Mesothelial cell of epicardium (in vitro differentiated cells): ENCODE measurements at regions not wholly inside any gene's neighbourhood (a gene's known extent, or its start where the extent isn't known, plus 50 kb on each side); places are given as distances from the start of the nearest gene placed in this dataset.
"Not testable (repeated sequence)": the region's sequence is repeated elsewhere in the genome, so short reads cannot be mapped to it uniquely, and the experiment has no call there.

ENCODE experiments used
- DNase-seq, 2 experiments: peaks; one replicate each; pipeline ENCODE4 v3.0.0; 2021; ENCODE audit warnings: low spot score in 2 of 2; ENCODE audit not compliant: unreplicated experiment in 2 of 2
- H3K27ac Mint-ChIP-seq: 2 replicates; pipeline ENCODE4 v1.8.0; 2021; ENCODE audit warnings: mixed read lengths
- H3K27me3 Mint-ChIP-seq: 2 replicates; pipeline ENCODE4 v1.8.0; 2021; ENCODE audit warnings: low read depth, mixed read lengths
- H3K36me3 Mint-ChIP-seq: 2 replicates; pipeline ENCODE4 v1.8.0; 2021; ENCODE audit warnings: mixed read lengths
- H3K4me1 Mint-ChIP-seq: 2 replicates; pipeline ENCODE4 v1.8.0; 2021; ENCODE audit warnings: mixed read lengths
- H3K4me3 Mint-ChIP-seq: 2 replicates; pipeline ENCODE4 v1.8.0; 2021; ENCODE audit warnings: mild to moderate bottlenecking, moderate library complexity, mixed read lengths
- H3K9me3 Mint-ChIP-seq: 2 replicates; pipeline ENCODE4 v1.8.0; 2021; ENCODE audit warnings: mixed read lengths
- TF ChIP-seq, protein P1 (sequence below): fragments of 200-600 bp; sonication (generic); IDR thresholded peaks from one replicate; pipeline ENCODE4 v1.5.0; 2021; ENCODE audit warnings: antibody characterized with exemption; ENCODE audit not compliant: unreplicated experiment

DNA sequence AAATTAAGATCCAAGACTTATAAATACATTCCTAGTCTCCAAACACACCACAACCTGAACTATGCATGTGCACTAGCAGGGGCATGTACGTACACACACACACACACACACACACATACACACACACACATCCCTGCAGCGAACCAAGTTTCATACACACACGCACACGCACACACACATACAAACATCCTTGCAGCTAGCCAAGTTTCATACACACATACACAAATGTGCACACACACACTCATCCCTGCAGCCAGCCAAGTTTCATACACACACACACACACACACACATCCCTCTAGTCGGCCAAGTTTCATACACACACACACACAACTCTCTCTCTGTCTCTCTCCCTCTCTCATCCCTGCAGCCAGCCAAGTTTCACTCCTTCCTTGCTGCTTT is 82.7 kb upstream of the WIPF3 start:
- Mint-ChIP-seq H3K4me1 (peaks cover 22% of the 10 kb centered on the region), H3K36me3 (peaks cover under 1% of the 10 kb centered on the region), H3K27ac (peak overlapping the region; percentile 74), H3K9me3 (peaks cover 22% of the 10 kb centered on the region), H3K27me3 (no peaks in the 10 kb centered on the region), H3K4me3 (no peak overlapping the region)
- TF ChIP-seq, protein P1, sequence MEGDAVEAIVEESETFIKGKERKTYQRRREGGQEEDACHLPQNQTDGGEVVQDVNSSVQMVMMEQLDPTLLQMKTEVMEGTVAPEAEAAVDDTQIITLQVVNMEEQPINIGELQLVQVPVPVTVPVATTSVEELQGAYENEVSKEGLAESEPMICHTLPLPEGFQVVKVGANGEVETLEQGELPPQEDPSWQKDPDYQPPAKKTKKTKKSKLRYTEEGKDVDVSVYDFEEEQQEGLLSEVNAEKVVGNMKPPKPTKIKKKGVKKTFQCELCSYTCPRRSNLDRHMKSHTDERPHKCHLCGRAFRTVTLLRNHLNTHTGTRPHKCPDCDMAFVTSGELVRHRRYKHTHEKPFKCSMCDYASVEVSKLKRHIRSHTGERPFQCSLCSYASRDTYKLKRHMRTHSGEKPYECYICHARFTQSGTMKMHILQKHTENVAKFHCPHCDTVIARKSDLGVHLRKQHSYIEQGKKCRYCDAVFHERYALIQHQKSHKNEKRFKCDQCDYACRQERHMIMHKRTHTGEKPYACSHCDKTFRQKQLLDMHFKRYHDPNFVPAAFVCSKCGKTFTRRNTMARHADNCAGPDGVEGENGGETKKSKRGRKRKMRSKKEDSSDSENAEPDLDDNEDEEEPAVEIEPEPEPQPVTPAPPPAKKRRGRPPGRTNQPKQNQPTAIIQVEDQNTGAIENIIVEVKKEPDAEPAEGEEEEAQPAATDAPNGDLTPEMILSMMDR = no peak
- DNase-seq = no peak

DNA sequence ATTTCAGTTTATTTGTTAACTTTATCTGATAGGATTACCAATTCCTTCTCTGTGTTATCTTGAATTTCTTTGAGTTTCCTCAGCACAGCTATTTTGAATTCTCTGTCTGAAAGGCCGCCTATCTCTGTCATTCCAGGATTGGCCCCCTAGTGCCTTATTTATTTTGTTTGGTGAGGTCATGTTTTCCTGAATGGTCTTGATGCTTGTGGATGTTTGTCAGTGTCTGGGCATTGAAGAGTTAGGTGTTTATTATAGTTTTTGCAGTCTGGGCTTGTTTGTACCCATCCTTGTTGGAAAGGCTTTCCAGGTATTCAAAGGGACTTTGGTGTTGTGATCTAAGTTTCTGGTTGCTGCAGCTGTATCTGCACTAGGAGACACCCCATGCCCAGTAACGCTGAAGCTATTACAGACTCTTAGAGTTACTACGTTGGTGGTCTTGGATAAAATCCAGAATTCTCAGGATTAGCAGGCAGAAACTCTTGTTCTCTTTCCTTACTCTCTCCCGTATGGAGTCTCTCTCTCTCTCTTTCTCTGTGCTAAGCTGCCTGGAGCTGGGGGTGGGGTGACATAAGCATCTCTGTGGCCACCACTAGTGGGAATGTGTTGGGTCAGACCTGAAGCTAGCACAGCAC is 76.7 kb upstream of the WIPF3 start:
- H3K27me3 Mint-ChIP-seq, DNase-seq, H3K4me3 Mint-ChIP-seq, H3K4me1 Mint-ChIP-seq, H3K36me3 Mint-ChIP-seq, H3K27ac Mint-ChIP-seq: not testable (repeated sequence)
- peaks cover 36% of the 10 kb centered on the region for H3K9me3 Mint-ChIP-seq

DNA sequence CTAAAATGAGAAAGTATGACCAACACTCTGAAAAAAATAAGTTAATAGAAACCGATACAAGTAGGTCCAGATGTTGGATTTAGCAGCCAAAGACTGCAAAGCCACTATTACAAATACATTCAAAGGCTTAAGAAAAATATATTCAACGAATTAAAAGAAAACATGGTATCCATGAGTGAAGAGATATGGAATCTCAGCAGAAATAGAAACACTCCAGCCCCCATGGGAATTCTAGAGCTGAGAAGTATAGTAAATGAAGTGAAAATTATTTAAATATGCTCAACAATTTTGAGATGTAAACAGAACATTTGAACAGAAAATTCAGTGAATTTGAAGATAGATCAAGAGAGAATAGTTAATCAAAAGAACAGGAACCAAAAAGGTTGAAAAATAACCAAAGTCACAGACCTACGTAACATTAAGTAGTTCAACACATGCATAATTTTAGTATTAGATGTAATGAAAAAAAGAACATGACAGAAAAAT is 72.0 kb upstream of the WIPF3 start:
- Mint-ChIP-seq H3K27ac (no peak overlapping the region), H3K36me3 (no peaks in the 10 kb centered on the region), H3K27me3 (no peaks in the 10 kb centered on the region), H3K4me3 (no peak overlapping the region), H3K9me3 (peaks cover 7% of the 10 kb centered on the region), H3K4me1 (peaks cover 3% of the 10 kb centered on the region)
- DNase-seq = no peak
- TF ChIP-seq, protein P1 = no peak

DNA sequence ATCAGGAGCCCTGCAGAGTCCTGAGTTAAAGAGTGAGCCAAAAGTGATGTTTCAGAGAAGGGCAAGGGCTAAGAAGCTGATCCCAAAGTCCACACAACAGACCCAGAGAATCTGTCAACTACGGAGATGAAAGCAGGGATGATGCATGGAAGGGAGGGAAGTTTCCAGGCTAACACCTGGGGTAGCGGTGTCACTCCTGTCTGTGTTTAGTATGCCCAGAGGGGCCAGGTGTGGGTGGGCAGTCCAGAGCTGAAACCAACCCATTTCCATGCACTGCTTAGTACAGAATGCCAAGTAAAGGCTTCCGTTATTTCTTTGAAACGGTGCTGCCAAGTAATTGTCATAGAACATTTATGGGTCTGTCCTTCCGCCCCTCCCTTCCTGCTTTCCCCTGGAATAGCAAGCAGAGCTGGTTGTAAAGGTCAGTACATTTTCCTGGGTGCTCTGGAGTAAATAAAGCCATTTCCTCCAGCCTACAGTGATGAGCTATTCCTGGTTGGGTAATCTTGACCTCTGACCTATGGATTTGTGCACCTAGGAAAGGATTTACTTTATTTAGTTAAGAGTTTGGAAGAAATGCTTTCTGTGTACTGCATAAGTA is 58.6 kb upstream of the WIPF3 start:
- not testable (repeated sequence) for DNase-seq, H3K9me3 Mint-ChIP-seq, H3K36me3 Mint-ChIP-seq, H3K4me3 Mint-ChIP-seq, H3K27me3 Mint-ChIP-seq, H3K27ac Mint-ChIP-seq
- H3K4me1 Mint-ChIP-seq = peaks cover 14% of the 10 kb centered on the region

DNA sequence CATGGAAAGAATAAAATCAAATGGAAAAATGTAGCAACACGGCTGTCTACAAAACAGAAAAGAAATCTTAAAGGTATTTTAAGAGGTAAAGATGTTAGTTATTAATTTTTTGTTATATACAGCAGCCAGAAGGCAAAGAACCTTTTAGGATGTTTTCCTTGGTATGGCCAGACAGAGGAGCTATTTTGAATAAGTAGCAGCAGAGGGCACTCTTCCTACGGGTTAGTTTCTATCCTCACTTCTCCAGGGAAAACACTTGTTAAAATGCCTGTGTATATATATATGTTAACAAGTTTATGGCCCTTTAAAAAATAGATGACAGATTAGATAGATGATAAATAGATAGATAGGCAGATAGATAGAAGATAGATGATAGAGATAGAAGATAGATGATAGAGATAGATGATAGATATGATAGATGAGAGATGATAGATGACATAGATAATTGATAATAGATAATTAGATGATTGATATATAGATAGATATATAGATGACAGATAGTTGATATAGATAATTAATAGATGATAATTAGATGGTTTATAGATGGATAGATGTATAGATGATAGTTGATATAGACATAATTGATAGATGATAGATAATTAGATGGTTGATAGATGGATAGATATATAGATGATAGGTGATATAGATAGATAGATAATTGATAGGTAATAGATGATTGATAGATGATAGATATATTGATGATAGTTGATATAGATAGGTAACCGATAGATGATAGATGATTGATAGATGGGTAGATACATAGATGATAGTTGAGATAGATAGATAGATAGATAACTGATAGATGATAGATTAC is 57.8 kb upstream of the WIPF3 start:
- TF ChIP-seq, protein P1 = no peak
- Mint-ChIP-seq H3K27ac (no peak overlapping the region), H3K36me3 (no peaks in the 10 kb centered on the region), H3K9me3 (no peaks in the 10 kb centered on the region), H3K4me3 (no peak overlapping the region), H3K27me3 (no peaks in the 10 kb centered on the region), H3K4me1 (peaks cover 14% of the 10 kb centered on the region)
- DNase-seq = no peak

DNA sequence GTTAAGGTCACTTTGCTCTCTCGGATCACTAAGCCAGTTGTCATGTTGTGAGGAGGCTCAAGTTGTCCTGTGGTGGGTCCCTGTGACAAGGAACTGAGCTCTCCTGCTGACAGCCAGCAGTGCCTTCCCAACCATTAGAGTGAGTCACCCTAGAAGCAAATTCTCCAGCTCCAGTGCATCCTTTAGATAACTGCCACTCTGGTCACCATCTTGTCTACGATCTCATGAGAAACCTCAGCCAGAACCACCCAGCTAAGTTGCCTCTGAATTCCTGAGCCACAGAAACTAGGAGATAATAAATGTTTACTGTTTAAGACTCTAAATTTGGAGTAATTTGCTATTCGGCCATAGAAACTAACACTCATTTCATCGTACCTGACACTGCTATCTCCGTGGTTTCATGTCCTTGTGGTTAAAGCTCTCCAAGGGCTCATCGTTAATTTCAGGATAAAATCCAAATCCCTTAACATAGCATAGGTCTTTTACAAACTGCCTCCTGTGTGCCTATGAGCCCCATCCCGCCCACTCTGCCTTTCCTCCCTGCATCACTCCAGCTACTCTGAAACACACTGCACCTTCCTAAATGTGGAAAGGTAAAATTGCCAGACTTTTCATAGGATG is 56.5 kb upstream of the WIPF3 start:
- TF ChIP-seq, protein P1 = no peak
- no peak overlapping the region for H3K4me3 Mint-ChIP-seq
- no peaks in the 10 kb centered on the region for H3K36me3 Mint-ChIP-seq
- H3K27ac Mint-ChIP-seq = no peak overlapping the region
- H3K27me3 Mint-ChIP-seq = no peaks in the 10 kb centered on the region
- DNase-seq = no peak
- H3K4me1 Mint-ChIP-seq = peaks cover 15% of the 10 kb centered on the region
- H3K9me3 Mint-ChIP-seq = no peaks in the 10 kb centered on the region

DNA sequence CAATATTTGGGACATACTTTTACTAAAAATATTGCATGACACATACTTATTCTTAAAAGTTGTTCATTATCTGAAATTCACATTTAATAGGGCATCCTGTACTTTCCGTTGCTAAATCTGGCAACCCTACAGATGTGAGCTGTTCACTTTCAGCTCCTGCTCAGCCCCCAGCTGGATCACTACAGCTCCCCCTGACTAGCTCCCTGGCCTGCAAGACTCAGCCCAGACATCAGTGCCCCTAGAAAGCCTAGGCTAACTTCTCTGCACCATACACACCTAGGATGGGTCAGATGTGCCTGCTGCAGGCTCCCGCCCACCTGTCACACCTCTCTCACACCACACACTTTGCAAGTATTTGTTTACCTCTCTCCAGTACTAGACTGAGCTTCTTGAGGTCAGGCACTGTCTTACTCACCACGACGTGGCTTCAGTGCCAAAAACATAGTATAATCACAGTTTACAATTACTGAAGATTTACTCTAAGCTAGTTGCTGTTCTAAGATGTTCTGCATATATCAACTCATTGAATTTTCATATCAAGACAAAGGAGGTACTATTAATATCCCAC is 55.9 kb upstream of the WIPF3 start:
- H3K4me3 Mint-ChIP-seq, DNase-seq, H3K27me3 Mint-ChIP-seq, H3K36me3 Mint-ChIP-seq, H3K9me3 Mint-ChIP-seq, H3K27ac Mint-ChIP-seq: not testable (repeated sequence)
- peaks cover 20% of the 10 kb centered on the region for H3K4me1 Mint-ChIP-seq

DNA sequence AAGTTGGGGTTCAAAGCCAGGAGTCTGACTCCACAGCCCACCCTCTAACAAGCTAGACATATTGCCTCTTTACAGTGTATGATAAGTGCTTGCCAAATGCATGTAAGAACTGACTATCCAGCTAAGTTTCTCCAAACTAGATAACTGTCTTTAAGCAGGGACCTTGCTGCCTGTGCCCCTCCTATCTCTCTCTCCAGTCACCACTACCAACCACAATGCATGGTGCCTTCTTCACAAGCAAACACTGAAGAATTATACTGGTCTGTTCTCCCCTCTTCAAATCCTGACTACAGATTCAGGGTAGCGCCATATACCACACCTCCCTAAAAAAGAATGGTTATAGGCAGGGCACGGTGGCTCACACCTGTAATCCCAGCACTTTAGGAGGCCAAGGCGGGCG is 55.3 kb upstream of the WIPF3 start:
- not testable (repeated sequence) for H3K9me3 Mint-ChIP-seq, H3K27me3 Mint-ChIP-seq

More for the DNA sequence above, 55.3 kb upstream of the WIPF3 start:
- peaks cover 20% of the 10 kb centered on the region for H3K4me1 Mint-ChIP-seq
- not testable (repeated sequence) for H3K27ac Mint-ChIP-seq, H3K4me3 Mint-ChIP-seq, DNase-seq, H3K36me3 Mint-ChIP-seq
